ENCODE measurements at regions not wholly inside any gene's neighbourhood (a gene's known extent, or its start where the extent isn't known, plus 50 kb on each side); places are given as distances from the start of the nearest gene placed in this dataset.
"Not testable (repeated sequence)": the region's sequence is repeated elsewhere in the genome, so short reads cannot be mapped to it uniquely, and the experiment has no call there.

GRCh38 chr1:172793823-172794222, 134.9 kb downstream of the FASLG start:
- no peak overlapping the region for H3K4me3 ChIP-seq (ENCODE audit: low read length)
- H2AFZ ChIP-seq (ENCODE audit: low read depth, low read length) = no peak overlapping the region
- no peak overlapping the region for H3K27ac ChIP-seq (ENCODE audit: low read length)
- no peaks in the 10 kb centered on the region for H3K9me2 ChIP-seq (ENCODE audit: insufficient read depth, low read length)
- H3K9me3 ChIP-seq (ENCODE audit: low read length) = no peaks in the 10 kb centered on the region
- H3K79me2 ChIP-seq (replicated peaks; ENCODE audit: insufficient read depth, low read length) = no peaks in the 10 kb centered on the region
- no peak overlapping the region for H3K9ac ChIP-seq (ENCODE audit: low read length)
- TF ChIP-seq RAD21 (conservative IDR thresholded peaks at IDR 0.05) (no peak), SMC3 (conservative IDR thresholded peaks at IDR 0.05; ENCODE audit: poor library complexity) (no peak), POLR2AphosphoS5 (IDR thresholded peaks at IDR 0.05) (no peak), EZH2 (IDR thresholded peaks at IDR 0.05; ENCODE audit: borderline replicate concordance, insufficient read depth, low read length, poor library complexity, severe bottlenecking) (no peak), REST (IDR thresholded peaks at IDR 0.05; ENCODE audit: borderline replicate concordance) (no peak), CTCF (IDR thresholded peaks at IDR 0.05; ENCODE audit: poor library complexity, severe bottlenecking) (no peak), MXI1 (conservative IDR thresholded peaks at IDR 0.05; ENCODE audit: poor library complexity, severe bottlenecking) (no peak), EP300 (conservative IDR thresholded peaks at IDR 0.05; ENCODE audit: poor library complexity, severe bottlenecking) (no peak), TAF1 (IDR thresholded peaks at IDR 0.05; ENCODE audit: low read depth) (no peak)
- no peaks in the 10 kb centered on the region for H4K20me1 ChIP-seq (ENCODE audit: insufficient read depth)
- H3K4me2 ChIP-seq (ENCODE audit: low read length) = no peak overlapping the region
- H3F3A ChIP-seq (ENCODE audit: insufficient read depth, low read length, poor library complexity, severe bottlenecking) = no peaks in the 10 kb centered on the region
- H3K36me3 ChIP-seq (ENCODE audit: insufficient read depth, low read length) = no peaks in the 10 kb centered on the region
- no peaks in the 10 kb centered on the region for H3K27me3 ChIP-seq (ENCODE audit: insufficient read depth, low read depth, low read length)

GRCh38 chr1:172795741-172796140, 136.8 kb downstream of the FASLG start:
- Histone ChIP-seq H3K27me3 (ENCODE audit: insufficient read depth, low read depth, low read length) (no peaks in the 10 kb centered on the region), H3K4me2 (ENCODE audit: low read length) (no peak overlapping the region), H3K4me3 (ENCODE audit: low read length) (no peak overlapping the region), H4K20me1 (ENCODE audit: insufficient read depth) (no peaks in the 10 kb centered on the region), H2AFZ (ENCODE audit: low read depth, low read length) (no peak overlapping the region), H3K9me2 (ENCODE audit: insufficient read depth, low read length) (no peaks in the 10 kb centered on the region), H3K79me2 (replicated peaks; ENCODE audit: insufficient read depth, low read length) (no peaks in the 10 kb centered on the region), H3K9me3 (ENCODE audit: low read length) (no peaks in the 10 kb centered on the region), H3K36me3 (ENCODE audit: insufficient read depth, low read length) (no peaks in the 10 kb centered on the region), H3F3A (ENCODE audit: insufficient read depth, low read length, poor library complexity, severe bottlenecking) (no peaks in the 10 kb centered on the region), H3K9ac (ENCODE audit: low read length) (no peak overlapping the region), H3K27ac (ENCODE audit: low read length) (no peak overlapping the region)
- TF ChIP-seq RAD21 (conservative IDR thresholded peaks at IDR 0.05) (no peak), EP300 (conservative IDR thresholded peaks at IDR 0.05; ENCODE audit: poor library complexity, severe bottlenecking) (no peak), TAF1 (IDR thresholded peaks at IDR 0.05; ENCODE audit: low read depth) (no peak), REST (IDR thresholded peaks at IDR 0.05; ENCODE audit: borderline replicate concordance) (no peak), EZH2 (IDR thresholded peaks at IDR 0.05; ENCODE audit: borderline replicate concordance, insufficient read depth, low read length, poor library complexity, severe bottlenecking) (no peak), CTCF (IDR thresholded peaks at IDR 0.05; ENCODE audit: poor library complexity, severe bottlenecking) (no peak), POLR2AphosphoS5 (IDR thresholded peaks at IDR 0.05) (no peak), SMC3 (conservative IDR thresholded peaks at IDR 0.05; ENCODE audit: poor library complexity) (no peak), MXI1 (conservative IDR thresholded peaks at IDR 0.05; ENCODE audit: poor library complexity, severe bottlenecking) (no peak)

- not testable (repeated sequence) for H3K79me2 ChIP-seq (replicated peaks; ENCODE audit: insufficient read depth, low read length); H4K20me1 ChIP-seq (ENCODE audit: insufficient read depth); H3K36me3 ChIP-seq (ENCODE audit: insufficient read depth, low read length); H3K27me3 ChIP-seq (ENCODE audit: insufficient read depth, low read depth, low read length); H3K9me2 ChIP-seq (ENCODE audit: insufficient read depth, low read length); H3K4me3 ChIP-seq (ENCODE audit: low read length); H3K9ac ChIP-seq (ENCODE audit: low read length); H3K27ac ChIP-seq (ENCODE audit: low read length); H3K4me2 ChIP-seq (ENCODE audit: low read length); H2AFZ ChIP-seq (ENCODE audit: low read depth, low read length); H3K9me3 ChIP-seq (ENCODE audit: low read length); H3F3A ChIP-seq (ENCODE audit: insufficient read depth, low read length, poor library complexity, severe bottlenecking)
These were observed 140.9 kb downstream of the FASLG start for GRCh38 chr1:172799804-172800203.

All from neural cell (in vitro differentiated cells).